Calu3 (cell line): ENCODE measurements at regions not wholly inside any gene's neighbourhood (a gene's known extent, or its start where the extent isn't known, plus 50 kb on each side); places are given as distances from the start of the nearest gene placed in this dataset.
"Not testable (repeated sequence)": the region's sequence is repeated elsewhere in the genome, so short reads cannot be mapped to it uniquely, and the experiment has no call there.

Source experiments
- BruUV-seq: library from RNA; stranded (reverse); fragments of 400-500 nt; replicated peaks from 2 replicates; lab custom pipeline; 2021; lab: Mats Ljungman, UMichigan
- CTCF ChIA-PET: fragments of 300-600 bp; sonication (Branson Sonifier 250); formaldehyde crosslinking; loops from one replicate; lab custom pipeline; 2022; ENCODE audit warnings: antibody characterized with exemption; lab: Charles Lee
- DNase-seq: peaks from one replicate; pipeline ENCODE4 v3.0.0; 2022
- H3K27ac Mint-ChIP-seq: one replicate; pipeline ENCODE4 v1.8.0; 2022; ENCODE audit warnings: mixed read lengths; ENCODE audit not compliant: unreplicated experiment
- H3K27me3 Mint-ChIP-seq: one replicate; pipeline ENCODE4 v1.8.0; 2022; ENCODE audit warnings: mixed read lengths; ENCODE audit not compliant: unreplicated experiment
- H3K36me3 Mint-ChIP-seq: one replicate; pipeline ENCODE4 v1.8.0; 2022; ENCODE audit warnings: mild to moderate bottlenecking, moderate library complexity, mixed read lengths; ENCODE audit not compliant: insufficient read depth, unreplicated experiment
- H3K4me1 Mint-ChIP-seq: one replicate; pipeline ENCODE4 v1.8.0; 2022; ENCODE audit warnings: mild to moderate bottlenecking, low read depth, mixed read lengths; ENCODE audit not compliant: unreplicated experiment
- H3K4me3 Mint-ChIP-seq: one replicate; pipeline ENCODE4 v1.8.0; 2022; ENCODE audit warnings: mild to moderate bottlenecking, low read depth, moderate library complexity, mixed read lengths; ENCODE audit not compliant: unreplicated experiment
- H3K9me3 Mint-ChIP-seq: one replicate; pipeline ENCODE4 v1.8.0; 2022; ENCODE audit warnings: low read depth, mixed read lengths; ENCODE audit not compliant: unreplicated experiment
- intact Hi-C: fragments of 100-400 bp; cut with micrococcal nuclease; formaldehyde crosslinking; loops from one replicate; pipeline ENCODE4 v1.10.0; 2022; ENCODE audit not compliant: unreplicated experiment
- TF ChIP-seq, protein P1 (sequence below): fragments of 200-600 bp; IDR thresholded peaks from one replicate; pipeline ENCODE4 v1.8.0; 2022; ENCODE audit warnings: antibody characterized with exemption; ENCODE audit not compliant: unreplicated experiment

DNA sequence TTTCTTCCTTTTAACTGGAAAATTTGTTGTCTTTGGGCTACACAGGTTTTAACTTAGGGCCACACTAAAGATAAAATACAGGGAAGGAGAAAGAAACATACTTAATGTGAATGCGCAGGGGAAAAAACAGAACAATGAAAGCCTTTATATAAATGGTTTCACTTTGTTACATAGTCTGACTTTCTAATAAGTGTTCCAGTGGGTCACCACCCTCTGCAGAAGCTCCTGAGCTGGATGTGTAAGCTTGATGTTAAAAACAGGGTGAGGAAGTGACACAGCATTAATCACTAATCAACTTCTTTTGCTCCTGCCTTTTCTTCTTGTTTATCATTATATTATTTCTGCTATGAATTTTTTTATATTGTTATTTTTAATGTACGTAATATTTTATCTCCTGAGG lies 445.6 kb upstream of the CA10 start:
- TF ChIP-seq, protein P1, sequence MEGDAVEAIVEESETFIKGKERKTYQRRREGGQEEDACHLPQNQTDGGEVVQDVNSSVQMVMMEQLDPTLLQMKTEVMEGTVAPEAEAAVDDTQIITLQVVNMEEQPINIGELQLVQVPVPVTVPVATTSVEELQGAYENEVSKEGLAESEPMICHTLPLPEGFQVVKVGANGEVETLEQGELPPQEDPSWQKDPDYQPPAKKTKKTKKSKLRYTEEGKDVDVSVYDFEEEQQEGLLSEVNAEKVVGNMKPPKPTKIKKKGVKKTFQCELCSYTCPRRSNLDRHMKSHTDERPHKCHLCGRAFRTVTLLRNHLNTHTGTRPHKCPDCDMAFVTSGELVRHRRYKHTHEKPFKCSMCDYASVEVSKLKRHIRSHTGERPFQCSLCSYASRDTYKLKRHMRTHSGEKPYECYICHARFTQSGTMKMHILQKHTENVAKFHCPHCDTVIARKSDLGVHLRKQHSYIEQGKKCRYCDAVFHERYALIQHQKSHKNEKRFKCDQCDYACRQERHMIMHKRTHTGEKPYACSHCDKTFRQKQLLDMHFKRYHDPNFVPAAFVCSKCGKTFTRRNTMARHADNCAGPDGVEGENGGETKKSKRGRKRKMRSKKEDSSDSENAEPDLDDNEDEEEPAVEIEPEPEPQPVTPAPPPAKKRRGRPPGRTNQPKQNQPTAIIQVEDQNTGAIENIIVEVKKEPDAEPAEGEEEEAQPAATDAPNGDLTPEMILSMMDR: no peak
- DNase-seq: no peak
- Mint-ChIP-seq H3K9me3 (no peaks in the 10 kb centered on the region), H3K27me3 (no peaks in the 10 kb centered on the region), H3K4me3 (no peak overlapping the region), H3K4me1 (no peaks in the 10 kb centered on the region), H3K27ac (no peak overlapping the region), H3K36me3 (no peaks in the 10 kb centered on the region)
- BruUV-seq: no TSS peak
- intact Hi-C loops: no loop called here
- CTCF ChIA-PET: no interaction called here

DNA sequence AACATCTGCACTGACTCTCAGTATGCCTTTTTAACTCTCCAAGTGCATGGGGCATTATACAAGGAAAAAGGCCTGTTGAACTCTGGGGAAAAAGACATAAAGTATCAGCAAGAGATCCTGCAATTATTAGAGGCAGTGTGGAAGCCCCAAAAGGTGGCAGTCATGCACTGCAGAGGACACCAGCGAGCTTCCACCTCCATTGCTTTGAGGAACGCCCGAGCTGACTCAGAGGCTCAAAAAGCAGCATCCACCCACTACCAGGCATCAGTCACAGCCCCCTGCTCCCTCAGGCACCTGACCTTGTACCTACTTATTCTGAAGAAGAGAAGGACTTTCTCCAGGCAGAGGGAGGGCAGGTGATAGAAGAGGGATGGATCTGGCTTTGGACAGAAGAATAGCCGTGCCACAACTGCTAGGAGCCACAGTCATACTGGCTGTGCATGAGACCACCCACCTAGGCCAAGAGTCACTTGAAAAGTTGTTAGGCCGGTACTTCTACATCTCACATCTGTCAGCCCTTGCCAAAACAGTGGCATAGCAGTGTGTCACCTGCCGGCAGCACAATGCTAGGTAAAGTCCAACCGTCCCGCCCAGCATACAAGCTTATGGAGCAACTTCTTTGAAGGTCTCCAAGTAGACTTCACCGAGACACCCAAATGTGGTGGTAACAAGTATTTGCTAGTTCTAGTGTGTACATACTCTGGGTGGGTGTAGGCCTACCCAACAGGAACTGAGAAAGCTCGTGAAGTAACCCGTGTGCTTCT lies 439.1 kb upstream of the CA10 start:
- not testable (repeated sequence) for H3K36me3 Mint-ChIP-seq

DNA sequence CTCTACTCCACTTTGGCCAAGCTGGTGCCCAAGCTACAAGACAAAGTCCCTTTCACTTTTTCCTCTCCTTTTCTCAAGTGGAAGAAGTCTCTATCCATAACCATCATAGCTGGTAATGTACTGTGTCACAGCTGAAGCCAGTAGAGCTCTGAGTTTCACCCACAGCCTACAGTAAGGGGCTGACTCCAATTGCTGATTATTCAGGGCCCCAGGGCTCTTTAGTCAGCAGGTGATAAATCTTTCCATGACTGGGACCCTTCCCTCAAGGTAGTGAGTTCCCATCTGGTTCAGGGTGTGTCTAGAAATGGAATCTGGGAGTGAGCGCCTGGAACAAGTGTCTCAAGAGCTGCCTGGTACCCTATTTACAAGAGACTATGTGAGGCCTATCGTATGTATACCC lies 436.0 kb upstream of the CA10 start:
- Mint-ChIP-seq H3K9me3 (peaks cover 2% of the 10 kb centered on the region), H3K4me3 (no peak overlapping the region), H3K27ac (no peak overlapping the region), H3K36me3 (no peaks in the 10 kb centered on the region), H3K4me1 (no peaks in the 10 kb centered on the region), H3K27me3 (no peaks in the 10 kb centered on the region)
- BruUV-seq: no TSS peak
- no peak for DNase-seq
- intact Hi-C loops: no loop called here
- TF ChIP-seq, protein P1: no peak
- CTCF ChIA-PET: no interaction called here

More for the DNA sequence above, 439.1 kb upstream of the CA10 start:
- H3K4me3 Mint-ChIP-seq, CTCF ChIA-PET, intact Hi-C loops, DNase-seq, H3K27ac Mint-ChIP-seq, BruUV-seq, H3K27me3 Mint-ChIP-seq, H3K4me1 Mint-ChIP-seq, H3K9me3 Mint-ChIP-seq: not testable (repeated sequence)

DNA sequence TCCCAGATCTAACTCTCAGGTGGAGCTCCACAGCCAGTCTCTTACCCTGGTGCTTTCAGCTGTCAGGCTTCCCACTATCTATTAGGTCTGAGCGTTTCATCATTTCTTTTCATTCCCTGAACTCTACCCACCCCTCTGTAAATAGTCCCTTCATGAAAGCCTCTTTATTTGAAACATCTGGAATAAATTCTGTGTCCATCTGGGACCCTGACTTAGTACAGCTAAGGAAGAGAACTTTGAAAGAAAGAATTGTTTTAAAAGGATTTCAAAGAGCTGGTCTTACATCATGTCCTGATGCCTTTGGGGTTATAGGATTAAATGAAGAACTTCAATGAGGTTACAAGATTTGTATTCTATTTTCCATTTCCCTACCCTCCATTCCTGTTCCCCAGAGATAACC lies 388.5 kb upstream of the CA10 start:
- BruUV-seq: no TSS peak
- H3K9me3 Mint-ChIP-seq: no peaks in the 10 kb centered on the region
- no peaks in the 10 kb centered on the region for H3K27me3 Mint-ChIP-seq
- no peak for DNase-seq
- no peaks in the 10 kb centered on the region for H3K4me1 Mint-ChIP-seq
- no peaks in the 10 kb centered on the region for H3K36me3 Mint-ChIP-seq
- H3K27ac Mint-ChIP-seq: no peak overlapping the region
- intact Hi-C loops: no loop called here
- CTCF ChIA-PET: no interaction called here
- TF ChIP-seq, protein P1: no peak
- H3K4me3 Mint-ChIP-seq: no peak overlapping the region

DNA sequence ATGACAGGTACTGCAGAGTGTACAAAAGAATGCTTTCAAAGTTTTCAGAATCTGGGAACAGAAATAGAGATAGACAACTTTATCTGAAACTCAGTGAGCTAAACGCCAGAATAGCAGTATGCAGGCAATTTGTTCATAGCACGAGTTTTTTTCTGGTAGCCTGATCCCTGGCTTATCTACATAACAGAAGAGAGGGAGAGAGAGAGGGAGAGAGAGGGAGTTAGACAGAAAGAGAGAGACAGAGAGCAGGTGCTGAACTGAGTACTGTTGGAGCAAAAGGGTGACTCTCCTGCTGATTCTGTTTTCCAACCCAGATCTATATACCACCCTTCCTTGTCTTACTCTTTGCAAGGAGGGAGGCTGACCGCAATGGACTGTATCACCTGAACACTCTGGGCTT lies 388.0 kb upstream of the CA10 start:
- no peak for DNase-seq
- intact Hi-C loops: no loop called here
- Mint-ChIP-seq H3K36me3 (no peaks in the 10 kb centered on the region), H3K27ac (no peak overlapping the region), H3K9me3 (no peaks in the 10 kb centered on the region), H3K4me1 (no peaks in the 10 kb centered on the region), H3K4me3 (no peak overlapping the region), H3K27me3 (no peaks in the 10 kb centered on the region)
- CTCF ChIA-PET: no interaction called here
- BruUV-seq: no TSS peak
- TF ChIP-seq, protein P1: no peak
